Erythroblast (primary cell): ENCODE measurements at regions not wholly inside any gene's neighbourhood (a gene's known extent, or its start where the extent isn't known, plus 50 kb on each side); places are given as distances from the start of the nearest gene placed in this dataset.

ENCODE experiments used
- GATA1 ChIP-seq: IDR thresholded peaks from 2 replicates; pipeline ENCODE4 v1.6.1; 2011; ENCODE audit warnings: low read depth, mild to moderate bottlenecking, control low read depth, low read length, moderate library complexity
- POLR2A ChIP-seq: IDR thresholded peaks from 2 replicates; pipeline ENCODE4 v1.6.1; 2011; ENCODE audit warnings: mild to moderate bottlenecking, low read length

DNA sequence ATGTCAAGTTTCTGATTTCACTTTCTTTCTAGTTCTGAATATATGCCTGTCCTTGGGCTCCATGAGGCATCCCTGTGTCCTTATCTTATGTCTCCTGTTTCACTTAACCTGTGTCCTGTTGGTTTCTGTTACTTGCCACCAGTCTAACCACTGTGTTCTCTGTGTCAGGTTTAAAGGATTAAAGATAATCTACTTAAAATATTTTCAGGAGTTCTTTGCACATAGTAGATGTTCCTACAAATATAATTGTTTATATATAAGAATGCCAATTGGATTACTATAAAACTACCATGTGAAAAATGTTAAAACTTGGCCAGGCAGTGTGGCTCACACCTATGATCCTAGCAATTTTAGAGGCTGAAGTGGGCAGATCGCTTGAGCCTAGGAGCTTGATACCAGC, 406.4 kb downstream of the CCER1 start:
- TF ChIP-seq POLR2A (no peak), GATA1 (no peak)
